Inflammatory macrophage treated with lipopolysaccharide for 4 hours (primary cell): ENCODE measurements at regions not wholly inside any gene's neighbourhood (a gene's known extent, or its start where the extent isn't known, plus 50 kb on each side); places are given as distances from the start of the nearest gene placed in this dataset.
"Not testable (repeated sequence)": the region's sequence is repeated elsewhere in the genome, so short reads cannot be mapped to it uniquely, and the experiment has no call there.

Experiments used
- DNase-seq: peaks from one replicate; pipeline ENCODE4 v3.0.0-alpha.2; 2020

GRCh38 chr15:22201993-22202659, 121.8 kb downstream of the OR4M2 start:
- not testable (repeated sequence) for DNase-seq

- DNase-seq = not testable (repeated sequence)
Measured at GRCh38 chr15:22203208-22203607, 122.9 kb downstream of the OR4M2 start.

GRCh38 chr15:22209086-22209485, 128.8 kb downstream of the OR4M2 start:
- not testable (repeated sequence) for DNase-seq

GRCh38 chr15:22222596-22222995, 142.3 kb downstream of the OR4M2 start:
- DNase-seq = not testable (repeated sequence)

GRCh38 chr15:22224241-22224671, 143.9 kb downstream of the OR4M2 start:
- DNase-seq = no peak

GRCh38 chr15:22224961-22225360, 144.6 kb downstream of the OR4M2 start:
- not testable (repeated sequence) for DNase-seq

- DNase-seq = no peak
Measured at GRCh38 chr15:22226034-22226790, 145.9 kb downstream of the OR4M2 start.

- DNase-seq = no peak
Measured at GRCh38 chr15:22227411-22228100, 147.2 kb downstream of the OR4M2 start.

GRCh38 chr15:22228101-22228762, 147.9 kb downstream of the OR4M2 start:
- DNase-seq = no peak

GRCh38 chr15:22229990-22230819, 149.9 kb downstream of the OR4M2 start:
- no peak for DNase-seq

GRCh38 chr15:22231603-22232002, 151.3 kb downstream of the OR4M2 start:
- no peak for DNase-seq

- DNase-seq = no peak
Measured at GRCh38 chr15:22232675-22233074, 152.3 kb downstream of the OR4M2 start.

- not testable (repeated sequence) for DNase-seq
Measured at GRCh38 chr15:22235261-22235930, 155.1 kb downstream of the OR4M2 start.

GRCh38 chr15:22236469-22236868, 156.1 kb downstream of the OR4M2 start:
- no peak for DNase-seq

GRCh38 chr15:22237891-22238275, 157.6 kb downstream of the OR4M2 start:
- DNase-seq = no peak

- DNase-seq = not testable (repeated sequence)
Measured at GRCh38 chr15:22238276-22238958, 158.1 kb downstream of the OR4M2 start.

- peak; percentile 3 for DNase-seq
Measured at GRCh38 chr15:22238959-22239805, 158.9 kb downstream of the OR4M2 start.

- no peak for DNase-seq
Measured at GRCh38 chr15:22239806-22240180, 159.5 kb downstream of the OR4M2 start.

- DNase-seq = peak; percentile 10
Measured at GRCh38 chr15:22240403-22240802, 160.1 kb downstream of the OR4M2 start.

- no peak for DNase-seq
Measured at GRCh38 chr15:22240986-22241385, 160.7 kb downstream of the OR4M2 start.
